ENCODE measurements at regions not wholly inside any gene's neighbourhood (a gene's known extent, or its start where the extent isn't known, plus 50 kb on each side); places are given as distances from the start of the nearest gene placed in this dataset.

DNA sequence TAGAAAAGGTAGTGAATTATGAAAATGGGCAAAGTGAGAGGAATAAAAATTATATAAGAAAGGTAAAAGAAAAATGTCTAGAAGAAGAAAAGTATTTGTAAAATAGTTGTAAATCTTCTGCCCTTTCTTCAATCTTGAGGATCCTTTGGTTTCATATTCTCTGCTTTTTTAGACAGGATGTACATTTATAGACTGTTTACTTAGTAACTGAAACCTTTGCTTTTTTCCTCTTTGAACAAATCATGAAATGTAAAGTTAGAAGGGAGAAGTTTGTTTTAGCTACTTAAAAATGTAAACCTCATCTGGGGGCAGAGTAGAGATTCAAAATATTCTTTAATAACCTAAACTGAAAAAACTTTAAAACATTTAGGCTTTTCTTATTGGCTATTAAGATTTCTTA is 150.4 kb upstream of the ITGA4 start:
- no peak for TF ChIP-seq EZH2 (IDR thresholded peaks at IDR 0.05)
- TF ChIP-seq POLR2AphosphoS5 (IDR thresholded peaks at IDR 0.05; ENCODE audit: borderline replicate concordance, low read depth, low read length), result no peak
- TF ChIP-seq FOXP2 (optimal IDR thresholded peaks at IDR 0.05; ENCODE audit: control extremely low read depth, extremely low read length, insufficient read depth), result no peak
